Lower lobe of right lung (tissue), 2 donors: ENCODE measurements at regions not wholly inside any gene's neighbourhood (a gene's known extent, or its start where the extent isn't known, plus 50 kb on each side); places are given as distances from the start of the nearest gene placed in this dataset.

Source experiments
- ATAC-seq, 2 donors: fragments of 200-7000 bp; cut with Tn5 transposase; one replicate each; pipeline ENCODE4 v1.9.1; 2020 to 2022; ENCODE audit warnings: mild to moderate bottlenecking in 2 of 2, moderate library complexity in 2 of 2
- DNase-seq: peaks from one replicate; pipeline ENCODE4 v3.0.0-alpha.2; 2020
- H3K27ac ChIP-seq: fragments of 200-600 bp; one replicate; pipeline ENCODE4 v1.8.0; 2022
- H3K27me3 ChIP-seq: fragments of 200-600 bp; one replicate; pipeline ENCODE4 v1.8.0; 2022; ENCODE audit warnings: low read depth
- H3K36me3 ChIP-seq: fragments of 200-600 bp; one replicate; pipeline ENCODE4 v1.8.0; 2022; ENCODE audit warnings: mild to moderate bottlenecking
- H3K4me1 ChIP-seq: fragments of 200-600 bp; one replicate; pipeline ENCODE4 v1.8.0; 2022
- H3K4me3 ChIP-seq: fragments of 200-600 bp; one replicate; pipeline ENCODE4 v1.8.0; 2022; ENCODE audit warnings: mild to moderate bottlenecking
- H3K9me3 ChIP-seq: fragments of 200-600 bp; one replicate; pipeline ENCODE4 v1.8.0; 2022
- CTCF ChIP-seq: fragments of 200-600 bp; IDR thresholded peaks from one replicate; pipeline ENCODE4 v1.8.0; 2022; ENCODE audit warnings: antibody characterized with exemption, mild to moderate bottlenecking
- intact Hi-C: fragments of 100-400 bp; cut with DNase I; formaldehyde crosslinking; loops from one replicate; pipeline ENCODE4 v1.11.0; 2022
- donor health status: DM: no; HTN: yes; CAD: no; lungs with severe emphysema.

- no peak for TF ChIP-seq CTCF
- DNase-seq, result no peak
- Histone ChIP-seq H3K36me3 (no peaks in the 10 kb centered on the region), H3K27me3 (no peaks in the 10 kb centered on the region), H3K4me3 (no peak overlapping the region), H3K9me3 (no peaks in the 10 kb centered on the region), H3K27ac (no peak overlapping the region), H3K4me1 (no peaks in the 10 kb centered on the region)
- ATAC-seq, result no peak
- intact Hi-C loops, result no loop called here
These were observed 273.5 kb upstream of the HDAC4 start for GRCh38 chr2:239674101-239674980.

DNA sequence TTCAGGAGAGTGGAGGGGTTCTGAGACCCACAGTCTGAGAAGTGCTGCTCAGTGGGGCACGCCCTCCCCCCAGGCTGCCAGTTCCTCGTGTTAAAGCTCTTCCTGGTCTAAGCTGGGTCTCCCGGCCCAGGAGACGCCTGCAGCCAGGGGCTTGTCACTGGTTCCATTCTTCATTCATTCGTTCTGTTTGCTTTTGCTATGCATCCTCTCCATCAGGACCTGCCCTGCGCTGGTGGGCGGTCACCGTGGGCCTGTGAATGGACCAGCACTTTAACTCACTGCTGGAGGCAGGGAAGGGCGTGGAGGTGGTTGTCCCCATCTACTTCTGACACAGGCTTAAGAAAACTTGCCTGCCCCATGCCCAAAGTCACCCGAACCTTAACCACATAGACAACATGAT, 272.8 kb upstream of the HDAC4 start:
- intact Hi-C loops, result no loop called here
- no peak for TF ChIP-seq CTCF
- Histone ChIP-seq H3K4me1 (no peaks in the 10 kb centered on the region), H3K4me3 (no peak overlapping the region), H3K36me3 (no peaks in the 10 kb centered on the region), H3K9me3 (no peaks in the 10 kb centered on the region), H3K27me3 (no peaks in the 10 kb centered on the region), H3K27ac (no peak overlapping the region)
- DNase-seq, result no peak
- ATAC-seq, result no peak

GRCh38 chr2:239671916-239672849, 271.4 kb upstream of the HDAC4 start:
- DNase-seq, result no peak
- intact Hi-C loops, result no loop called here

GRCh38 chr2:239671471-239671870, 270.7 kb upstream of the HDAC4 start:
- Histone ChIP-seq H3K36me3 (no peaks in the 10 kb centered on the region), H3K4me3 (no peak overlapping the region), H3K27ac (no peak overlapping the region), H3K4me1 (no peaks in the 10 kb centered on the region), H3K9me3 (no peaks in the 10 kb centered on the region), H3K27me3 (no peaks in the 10 kb centered on the region)
- TF ChIP-seq CTCF, result no peak
- DNase-seq (no peak), ATAC-seq (no peak)
- intact Hi-C loops, result no loop called here

More at GRCh38 chr2:239671916-239672849, 271.4 kb upstream of the HDAC4 start:
- TF ChIP-seq CTCF, result no peak
- H3K36me3 ChIP-seq, result no peaks in the 10 kb centered on the region
- H3K4me3 ChIP-seq, result no peak overlapping the region
- H3K4me1 ChIP-seq, result no peaks in the 10 kb centered on the region
- H3K27ac ChIP-seq, result no peak overlapping the region
- no peaks in the 10 kb centered on the region for H3K27me3 ChIP-seq
- no peaks in the 10 kb centered on the region for H3K9me3 ChIP-seq
- ATAC-seq, result no peak

- intact Hi-C loops, result no loop called here
- no peaks in the 10 kb centered on the region for H3K9me3 ChIP-seq
- H3K36me3 ChIP-seq, result no peaks in the 10 kb centered on the region
- H3K4me1 ChIP-seq, result no peaks in the 10 kb centered on the region
- no peak overlapping the region for H3K27ac ChIP-seq
- no peak for DNase-seq
- no peaks in the 10 kb centered on the region for H3K27me3 ChIP-seq
- no peak for ATAC-seq
- H3K4me3 ChIP-seq, result no peak overlapping the region
- no peak for TF ChIP-seq CTCF
These were observed 269.8 kb upstream of the HDAC4 start for GRCh38 chr2:239670463-239671120.
